SHP77 (cell line): ENCODE measurements at regions not wholly inside any gene's neighbourhood (a gene's known extent, or its start where the extent isn't known, plus 50 kb on each side); places are given as distances from the start of the nearest gene placed in this dataset.
"Not testable (repeated sequence)": the region's sequence is repeated elsewhere in the genome, so short reads cannot be mapped to it uniquely, and the experiment has no call there.

Source experiments
- DNase-seq, 2 experiments: peaks; one replicate each; lab custom pipeline; 2025; lab: John Stamatoyannopoulos, UW

DNA sequence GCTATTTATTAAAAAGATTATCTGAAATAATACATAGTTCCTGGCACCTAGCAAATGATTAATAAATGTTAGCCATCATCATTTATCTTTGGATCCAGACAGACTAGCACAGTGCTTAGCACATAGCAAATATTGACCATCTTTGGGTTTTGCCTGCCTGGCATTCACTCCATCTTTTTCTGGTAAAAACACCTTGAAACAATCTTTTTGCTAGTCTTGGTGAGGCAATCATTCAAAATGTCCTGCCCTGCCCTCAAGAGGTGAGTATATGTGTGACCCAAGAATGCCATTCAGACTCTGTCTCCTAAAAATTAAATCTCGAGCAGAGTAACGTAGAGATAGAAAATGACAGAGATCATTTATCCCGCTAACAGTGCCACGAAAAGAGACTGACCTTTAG is 78.3 kb upstream of the ZNF280D start:
- DNase-seq = no peak

- no peak for DNase-seq
These were observed 74.9 kb upstream of the ZNF280D start for GRCh38 chr15:56808160-56808559.

GRCh38 chr15:56806148-56806536 is 72.8 kb upstream of the ZNF280D start:
- no peak for DNase-seq

GRCh38 chr15:56805466-56806147 is 72.3 kb upstream of the ZNF280D start:
- DNase-seq = peak in 1 of 2 experiments; percentile 1

DNA sequence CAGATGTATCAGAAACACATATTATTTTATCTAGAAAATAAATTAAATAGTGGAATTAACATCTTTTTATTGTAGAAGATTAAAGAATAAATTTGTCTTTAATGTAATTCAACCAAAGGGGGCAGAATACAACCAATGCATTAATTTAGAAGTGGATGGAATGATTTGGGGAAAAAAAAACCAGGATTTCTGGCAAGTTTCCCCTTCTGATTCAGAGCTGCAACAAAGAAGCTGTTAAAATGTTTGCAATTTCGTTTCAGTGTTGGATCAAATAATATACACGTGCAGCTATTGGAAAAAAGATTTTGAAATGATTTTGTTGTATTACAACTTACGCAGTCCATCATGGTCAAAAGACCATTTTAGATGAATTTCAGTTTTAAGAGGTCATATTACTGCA is 71.6 kb upstream of the ZNF280D start:
- DNase-seq = no peak

DNA sequence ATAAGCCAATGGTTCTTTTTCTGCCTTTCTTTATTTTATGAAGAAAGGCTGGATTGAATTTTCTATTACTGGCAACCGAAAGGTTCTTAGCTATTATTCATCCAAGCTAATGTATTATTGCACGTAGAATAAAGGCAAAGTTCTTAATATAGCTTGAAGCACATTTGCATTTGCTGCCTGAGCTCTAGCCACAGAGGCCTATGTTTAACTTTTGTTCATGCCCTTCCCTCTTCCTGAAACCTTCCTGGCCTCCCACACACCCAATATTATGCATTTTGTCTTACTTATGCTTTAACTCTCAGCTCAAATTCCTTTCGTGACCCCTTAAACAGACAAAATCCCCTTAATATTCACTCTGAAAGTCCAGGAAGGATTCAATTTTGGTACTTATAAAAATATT is 71.0 kb upstream of the ZNF280D start:
- DNase-seq = no peak

DNA sequence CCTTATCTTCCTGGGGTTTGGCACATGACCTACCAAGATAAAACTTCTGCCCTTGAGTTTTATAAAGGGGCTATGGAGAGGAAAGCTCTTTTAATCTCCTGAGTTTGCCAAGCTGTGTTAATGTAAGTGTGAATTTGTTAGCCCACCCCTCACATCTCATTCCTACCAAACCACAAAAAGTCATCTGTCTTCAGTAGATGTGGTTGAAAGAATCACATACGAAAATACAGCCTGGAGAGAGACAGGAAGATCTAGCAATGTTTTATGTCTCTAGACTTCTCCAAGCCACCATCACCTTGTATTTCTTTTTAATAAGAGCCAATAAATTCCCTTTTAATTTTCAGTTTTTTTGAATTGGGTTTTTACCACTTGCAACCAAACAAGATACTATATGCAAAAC is 68.9 kb upstream of the ZNF280D start:
- no peak for DNase-seq

DNA sequence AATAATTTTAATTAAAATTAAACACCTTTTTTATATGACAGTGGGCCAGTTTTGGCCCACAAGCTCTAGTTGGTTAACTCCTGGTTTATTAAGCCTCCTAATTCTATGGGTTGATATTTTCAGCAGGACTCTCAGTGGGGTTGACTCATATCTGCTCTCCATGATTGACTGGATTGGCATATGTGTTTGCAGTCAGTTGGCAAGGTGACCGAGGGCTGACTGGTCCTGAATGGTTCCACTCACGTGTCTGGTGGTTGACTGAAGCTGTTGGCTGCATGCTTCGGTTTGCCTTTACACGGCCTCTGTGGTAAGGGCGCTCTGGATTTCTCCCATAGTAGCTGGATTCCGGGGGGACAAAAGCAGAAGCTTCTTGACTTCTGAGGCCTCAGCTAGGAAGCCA is 65.3 kb upstream of the ZNF280D start:
- no peak for DNase-seq

DNA sequence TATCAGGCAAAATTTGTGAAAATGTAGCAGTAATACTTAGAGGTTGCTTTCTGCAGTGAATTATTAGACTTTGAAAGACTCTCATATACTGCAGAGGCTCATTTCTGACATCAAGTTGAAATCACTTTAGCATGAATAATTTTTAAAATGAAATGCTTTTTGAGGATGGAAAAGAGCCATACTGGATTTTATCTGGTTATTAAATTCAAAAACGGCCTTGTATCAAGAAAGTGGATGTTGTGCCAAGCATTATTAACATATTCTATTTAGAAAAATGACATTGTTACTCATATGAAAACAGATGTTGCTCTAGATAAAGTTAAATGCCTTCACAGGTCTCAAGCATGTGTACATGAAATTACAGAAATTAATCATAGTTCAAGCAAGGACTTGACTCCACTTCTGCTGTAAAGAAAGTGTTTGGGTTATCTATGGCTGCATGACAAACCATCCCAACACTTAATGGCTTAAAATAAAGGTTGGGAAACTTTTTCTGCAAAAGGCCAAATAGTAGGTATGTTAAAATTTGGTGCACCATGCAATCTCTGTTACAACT is 64.5 kb upstream of the ZNF280D start:
- DNase-seq = no peak

GRCh38 chr15:56795502-56795901 is 62.2 kb upstream of the ZNF280D start:
- no peak for DNase-seq

- no peak for DNase-seq
These were observed 61.4 kb upstream of the ZNF280D start for GRCh38 chr15:56794553-56795329.

- DNase-seq = no peak
These were observed 60.9 kb upstream of the ZNF280D start for GRCh38 chr15:56794165-56794552.

DNA sequence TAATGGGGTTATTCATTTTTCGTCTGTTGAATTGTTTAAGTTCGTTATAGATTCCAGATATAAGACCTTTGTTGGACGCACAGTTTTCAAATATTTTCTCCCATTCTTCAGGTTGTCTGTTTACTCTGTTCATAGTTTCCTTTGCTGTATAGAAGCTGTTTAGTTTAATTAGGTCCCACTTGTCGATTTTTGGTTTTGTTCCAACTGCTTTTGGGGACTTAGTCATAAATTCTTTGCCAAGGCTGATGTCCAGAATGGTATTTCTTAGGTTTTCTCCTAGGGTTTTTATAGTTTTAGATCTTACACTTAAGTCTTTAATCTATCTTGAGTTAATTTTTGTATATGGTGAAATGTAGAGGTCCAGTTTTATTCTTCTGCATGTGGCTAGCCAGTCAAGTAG is 58.9 kb upstream of the ZNF280D start:
- no peak for DNase-seq

DNA sequence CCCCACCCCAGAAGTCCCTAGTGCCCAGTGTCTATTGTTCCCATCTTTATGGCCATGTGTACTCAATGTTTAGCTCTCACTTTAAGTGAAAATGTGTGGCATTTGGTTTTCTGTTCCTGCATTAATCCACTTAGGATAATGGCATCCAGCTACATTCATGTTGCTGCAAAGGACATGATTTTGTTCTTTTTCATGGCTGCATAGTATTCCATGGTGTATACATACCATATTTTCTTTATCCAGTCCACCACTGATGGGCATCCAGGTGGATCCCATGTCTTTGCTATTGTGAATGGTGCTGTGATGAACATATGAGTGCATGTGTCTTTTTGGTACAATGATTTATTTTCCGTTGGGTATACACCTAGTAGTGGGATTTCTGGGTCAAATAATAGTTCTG is 58.2 kb upstream of the ZNF280D start:
- DNase-seq = not testable (repeated sequence)

DNA sequence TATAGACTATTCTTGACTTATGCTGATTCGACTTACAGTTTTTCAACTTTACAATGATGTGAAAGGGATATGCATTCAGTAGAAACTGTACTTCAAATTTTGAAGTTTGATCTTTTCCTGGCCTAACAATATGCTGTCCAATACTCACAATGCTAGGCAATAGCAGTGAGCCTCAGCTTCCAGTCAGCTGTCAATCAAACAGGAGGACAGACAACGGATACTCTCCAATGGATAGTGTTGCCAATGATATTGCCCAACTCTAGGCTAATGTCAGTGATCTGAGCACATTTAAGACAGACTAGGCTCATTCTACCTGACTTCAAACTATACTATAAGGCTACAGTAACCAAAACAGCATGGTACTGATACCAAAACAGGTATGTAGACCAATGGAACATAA is 55.0 kb upstream of the ZNF280D start:
- no peak for DNase-seq

DNA sequence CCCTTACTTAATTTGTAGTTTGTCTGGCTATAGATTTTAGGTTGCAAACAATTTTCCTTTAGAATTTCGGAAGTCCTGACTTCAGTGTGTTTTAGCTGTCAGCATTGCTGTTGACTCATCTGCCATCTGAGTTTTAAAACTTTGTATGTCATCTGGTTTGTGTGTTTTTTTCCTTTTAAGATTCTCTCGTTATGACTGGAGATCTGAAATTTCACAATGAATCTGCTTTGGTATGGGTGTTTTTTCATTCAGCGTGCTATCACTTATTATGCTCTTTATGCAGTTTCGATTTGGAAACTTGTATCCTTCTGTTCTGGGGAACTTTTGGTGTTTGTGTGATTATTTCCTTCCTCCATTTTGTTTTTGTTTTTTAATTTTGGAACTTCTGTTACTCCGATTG is 53.7 kb upstream of the ZNF280D start:
- DNase-seq = no peak

- no peak for DNase-seq
These were observed 50.8 kb upstream of the ZNF280D start for GRCh38 chr15:56783857-56784661.

DNA sequence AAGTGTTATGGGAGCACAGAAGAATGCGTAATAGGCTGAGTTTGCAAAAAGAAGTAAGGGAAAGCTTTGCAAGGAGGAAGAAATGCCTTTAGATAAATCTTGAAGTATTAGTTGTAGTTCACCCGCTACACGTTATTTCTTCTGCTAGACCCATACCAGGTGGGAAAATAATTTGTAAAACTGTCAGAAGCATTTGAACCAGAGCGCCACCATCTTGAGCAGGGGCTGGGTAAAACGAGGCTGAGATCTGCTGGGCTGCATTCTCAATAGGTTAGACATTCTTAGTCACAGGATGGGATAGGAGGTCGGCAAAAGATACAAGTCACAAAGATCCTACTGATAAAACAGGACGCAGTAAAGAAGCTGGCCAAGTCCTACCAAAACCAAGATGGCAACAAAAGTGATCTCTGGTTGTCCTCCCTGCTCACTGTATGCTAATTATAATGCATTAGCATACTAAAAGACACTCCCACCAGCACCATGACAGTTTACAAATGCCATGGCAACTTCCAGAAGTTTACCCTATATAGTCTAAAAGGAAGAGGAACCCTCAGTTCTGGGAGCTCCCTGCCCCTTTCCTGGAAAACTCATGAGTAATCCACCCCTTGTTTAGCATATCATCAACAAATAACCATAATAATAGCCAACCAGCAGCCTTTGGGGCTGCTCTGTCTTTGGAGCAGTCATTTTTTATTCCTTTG is 50.0 kb upstream of the ZNF280D start:
- no peak for DNase-seq
